GM12878 (cell line): ENCODE measurements at regions not wholly inside any gene's neighbourhood (a gene's known extent, or its start where the extent isn't known, plus 50 kb on each side); places are given as distances from the start of the nearest gene placed in this dataset.

ENCODE experiments used
- BMI1 ChIP-seq: fragments of 450-650 bp; IDR thresholded peaks from 2 replicates; pipeline ENCODE4 v1.6.1; 2016; ENCODE audit warnings: mild to moderate bottlenecking, moderate library complexity, borderline replicate concordance
- GATAD2B ChIP-seq: fragments of 450-650 bp; conservative IDR thresholded peaks from 2 replicates; pipeline ENCODE4 v1.6.1; 2017; ENCODE audit warnings: low read depth, mild to moderate bottlenecking, moderate library complexity
- MYC ChIP-seq: IDR thresholded peaks from 2 replicates; pipeline ENCODE4 v1.6.1; 2011; ENCODE audit warnings: mild to moderate bottlenecking, low read length, moderate library complexity, inconsistent platforms; ENCODE audit not compliant: insufficient read depth, insufficient replicate concordance, insufficient read length, severe bottlenecking
- NFIC ChIP-seq: IDR thresholded peaks from 2 replicates; pipeline ENCODE4 v1.6.1; 2012; ENCODE audit warnings: low read depth, mild to moderate bottlenecking, inconsistent platforms, low read length, moderate library complexity
- PML ChIP-seq: IDR thresholded peaks from 2 replicates; pipeline ENCODE4 v1.6.1; 2012; ENCODE audit warnings: low read length, inconsistent platforms
- POLR2A ChIP-seq: IDR thresholded peaks from 2 replicates; pipeline ENCODE4 v1.6.1; 2011; ENCODE audit warnings: low read depth, mild to moderate bottlenecking, low read length
- POLR2AphosphoS5 ChIP-seq: IDR thresholded peaks from 2 replicates; pipeline ENCODE4 v1.6.1; 2011; ENCODE audit warnings: mild to moderate bottlenecking, low read length, inconsistent platforms
- RFX5 ChIP-seq: IDR thresholded peaks from 2 replicates; pipeline ENCODE4 v1.6.1; 2011; ENCODE audit warnings: low read depth, low read length, improper control_type of control experiment
- SMARCA5 ChIP-seq: fragments of 450-650 bp; IDR thresholded peaks from 2 replicates; pipeline ENCODE4 v1.6.1; 2017; ENCODE audit warnings: mild to moderate bottlenecking
- TCF7 ChIP-seq: IDR thresholded peaks from 2 replicates; pipeline ENCODE4 v1.6.1; 2014; ENCODE audit warnings: antibody characterized with exemption, borderline replicate concordance
- YY1 ChIP-seq: IDR thresholded peaks from 2 replicates; pipeline ENCODE4 v1.6.1; 2011; ENCODE audit warnings: low read depth, mild to moderate bottlenecking, low read length
- TF ChIP-seq, protein P1 (sequence below), 3 experiments: IDR thresholded peaks in 2 of 3; conservative IDR thresholded peaks in 1 of 3; 2 replicates each; pipeline ENCODE4 v1.5.1; 2011; ENCODE audit warnings: low read depth in 3 of 3, low read length in 3 of 3, mild to moderate bottlenecking in 3 of 3, control low read depth in 2 of 3, moderate library complexity in 2 of 3, inconsistent platforms in 1 of 3, mixed read lengths in 1 of 3; ENCODE audit not compliant: control insufficient read depth in 2 of 3, insufficient read depth in 1 of 3; ENCODE audit errors: extremely low read depth in 1 of 3
- TF ChIP-seq, protein P2 (sequence below): fragments of 450-650 bp; conservative IDR thresholded peaks from 2 replicates; pipeline ENCODE4 v1.6.1; 2017; ENCODE audit warnings: mild to moderate bottlenecking, moderate library complexity
- TF ChIP-seq, protein P3 (sequence below): IDR thresholded peaks from 2 replicates; pipeline ENCODE4 v1.6.1; 2012; ENCODE audit warnings: low read depth, low read length, improper control_type of control experiment

DNA sequence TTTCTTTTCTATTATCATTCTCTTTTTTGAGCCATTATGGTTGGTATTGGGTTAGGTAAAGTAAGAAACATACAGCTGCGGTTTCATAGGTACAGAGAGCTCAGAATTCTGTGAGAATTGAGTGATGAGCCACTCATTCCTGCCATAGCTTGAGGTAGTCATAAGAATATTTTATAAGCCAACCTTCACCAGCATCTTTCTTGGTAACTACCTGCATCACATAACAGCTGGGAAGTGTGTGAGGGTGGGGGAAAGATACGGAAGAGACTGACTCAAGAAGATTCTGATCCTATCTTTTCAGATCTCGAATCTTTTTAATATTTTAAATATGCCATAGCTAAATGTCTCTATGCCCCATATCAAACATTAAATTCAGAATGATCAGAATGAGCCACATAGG is 313.8 kb upstream of the DDX18 start:
- TF ChIP-seq TCF7 (no peak), MYC (no peak), YY1 (no peak), BMI1 (no peak), GATAD2B (no peak), POLR2A (no peak), SMARCA5 (no peak), RFX5 (no peak), PML (no peak), NFIC (no peak), POLR2AphosphoS5 (no peak)
- TF ChIP-seq, protein P1, sequence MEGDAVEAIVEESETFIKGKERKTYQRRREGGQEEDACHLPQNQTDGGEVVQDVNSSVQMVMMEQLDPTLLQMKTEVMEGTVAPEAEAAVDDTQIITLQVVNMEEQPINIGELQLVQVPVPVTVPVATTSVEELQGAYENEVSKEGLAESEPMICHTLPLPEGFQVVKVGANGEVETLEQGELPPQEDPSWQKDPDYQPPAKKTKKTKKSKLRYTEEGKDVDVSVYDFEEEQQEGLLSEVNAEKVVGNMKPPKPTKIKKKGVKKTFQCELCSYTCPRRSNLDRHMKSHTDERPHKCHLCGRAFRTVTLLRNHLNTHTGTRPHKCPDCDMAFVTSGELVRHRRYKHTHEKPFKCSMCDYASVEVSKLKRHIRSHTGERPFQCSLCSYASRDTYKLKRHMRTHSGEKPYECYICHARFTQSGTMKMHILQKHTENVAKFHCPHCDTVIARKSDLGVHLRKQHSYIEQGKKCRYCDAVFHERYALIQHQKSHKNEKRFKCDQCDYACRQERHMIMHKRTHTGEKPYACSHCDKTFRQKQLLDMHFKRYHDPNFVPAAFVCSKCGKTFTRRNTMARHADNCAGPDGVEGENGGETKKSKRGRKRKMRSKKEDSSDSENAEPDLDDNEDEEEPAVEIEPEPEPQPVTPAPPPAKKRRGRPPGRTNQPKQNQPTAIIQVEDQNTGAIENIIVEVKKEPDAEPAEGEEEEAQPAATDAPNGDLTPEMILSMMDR (IDR thresholded peaks at IDR 0.05 in 2 of 3, conservative IDR thresholded peaks at IDR 0.05 in 1 of 3; ENCODE audit: control insufficient read depth in 2 of 3, extremely low read depth in 1 of 3, insufficient read depth in 1 of 3, low read depth in 3 of 3, low read length in 3 of 3): no peak
- TF ChIP-seq, protein P2, sequence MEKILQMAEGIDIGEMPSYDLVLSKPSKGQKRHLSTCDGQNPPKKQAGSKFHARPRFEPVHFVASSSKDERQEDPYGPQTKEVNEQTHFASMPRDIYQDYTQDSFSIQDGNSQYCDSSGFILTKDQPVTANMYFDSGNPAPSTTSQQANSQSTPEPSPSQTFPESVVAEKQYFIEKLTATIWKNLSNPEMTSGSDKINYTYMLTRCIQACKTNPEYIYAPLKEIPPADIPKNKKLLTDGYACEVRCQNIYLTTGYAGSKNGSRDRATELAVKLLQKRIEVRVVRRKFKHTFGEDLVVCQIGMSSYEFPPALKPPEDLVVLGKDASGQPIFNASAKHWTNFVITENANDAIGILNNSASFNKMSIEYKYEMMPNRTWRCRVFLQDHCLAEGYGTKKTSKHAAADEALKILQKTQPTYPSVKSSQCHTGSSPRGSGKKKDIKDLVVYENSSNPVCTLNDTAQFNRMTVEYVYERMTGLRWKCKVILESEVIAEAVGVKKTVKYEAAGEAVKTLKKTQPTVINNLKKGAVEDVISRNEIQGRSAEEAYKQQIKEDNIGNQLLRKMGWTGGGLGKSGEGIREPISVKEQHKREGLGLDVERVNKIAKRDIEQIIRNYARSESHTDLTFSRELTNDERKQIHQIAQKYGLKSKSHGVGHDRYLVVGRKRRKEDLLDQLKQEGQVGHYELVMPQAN: no peak
- TF ChIP-seq, protein P3, sequence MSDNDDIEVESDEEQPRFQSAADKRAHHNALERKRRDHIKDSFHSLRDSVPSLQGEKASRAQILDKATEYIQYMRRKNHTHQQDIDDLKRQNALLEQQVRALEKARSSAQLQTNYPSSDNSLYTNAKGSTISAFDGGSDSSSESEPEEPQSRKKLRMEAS: no peak
